ENCODE measurements at regions not wholly inside any gene's neighbourhood (a gene's known extent, or its start where the extent isn't known, plus 50 kb on each side); places are given as distances from the start of the nearest gene placed in this dataset.

- H3F3A ChIP-seq (ENCODE audit: insufficient read depth, low read length), result no peaks in the 10 kb centered on the region
- no peaks in the 10 kb centered on the region for H4K20me1 ChIP-seq (ENCODE audit: insufficient read depth, low read length)
- TF ChIP-seq EZH2 (IDR thresholded peaks at IDR 0.05; ENCODE audit: borderline replicate concordance, low read length) (no peak), CTCF (IDR thresholded peaks at IDR 0.05; ENCODE audit: low read length) (no peak)
- no peak overlapping the region for H3K27ac ChIP-seq (ENCODE audit: low read depth, low read length, poor library complexity, severe bottlenecking)
- H2AFZ ChIP-seq (ENCODE audit: low read length), result no peak overlapping the region
- H3K9me2 ChIP-seq (ENCODE audit: low read depth, low read length), result no peaks in the 10 kb centered on the region
- no peaks in the 10 kb centered on the region for H3K4me1 ChIP-seq (ENCODE audit: insufficient read depth, low read length, severe bottlenecking)
- no peak overlapping the region for H3K9ac ChIP-seq (ENCODE audit: low read length)
- no peaks in the 10 kb centered on the region; the same call in 1 of the 2 replicates for H3K9me3 ChIP-seq (ENCODE audit: low read length)
- H3K36me3 ChIP-seq (ENCODE audit: insufficient read depth, low read length), result no peaks in the 10 kb centered on the region
- no peaks in the 10 kb centered on the region for H3K27me3 ChIP-seq (ENCODE audit: insufficient read depth, low read length)
- no peak overlapping the region for H3K4me3 ChIP-seq (ENCODE audit: low read depth, low read length, poor library complexity, severe bottlenecking)
- H3K79me2 ChIP-seq (ENCODE audit: insufficient read depth, low read length), result no peaks in the 10 kb centered on the region
- no peak overlapping the region for H3K4me2 ChIP-seq (ENCODE audit: low read length)
These were observed 109.0 kb upstream of the PARD3B start for GRCh38 chr2:204436230-204436629.

- Histone ChIP-seq H3K9ac (ENCODE audit: low read length) (no peak overlapping the region), H3K4me3 (ENCODE audit: low read depth, low read length, poor library complexity, severe bottlenecking) (no peak overlapping the region), H3K4me2 (ENCODE audit: low read length) (no peak overlapping the region), H3F3A (ENCODE audit: insufficient read depth, low read length) (no peaks in the 10 kb centered on the region), H3K4me1 (ENCODE audit: insufficient read depth, low read length, severe bottlenecking) (no peaks in the 10 kb centered on the region), H3K9me3 (ENCODE audit: low read length) (no peaks in the 10 kb centered on the region; the same call in 1 of the 2 replicates), H3K36me3 (ENCODE audit: insufficient read depth, low read length) (no peaks in the 10 kb centered on the region), H3K9me2 (ENCODE audit: low read depth, low read length) (no peaks in the 10 kb centered on the region), H3K27me3 (ENCODE audit: insufficient read depth, low read length) (no peaks in the 10 kb centered on the region), H3K79me2 (ENCODE audit: insufficient read depth, low read length) (no peaks in the 10 kb centered on the region), H3K27ac (ENCODE audit: low read depth, low read length, poor library complexity, severe bottlenecking) (no peak overlapping the region), H2AFZ (ENCODE audit: low read length) (no peak overlapping the region), H4K20me1 (ENCODE audit: insufficient read depth, low read length) (no peaks in the 10 kb centered on the region)
- TF ChIP-seq CTCF (IDR thresholded peaks at IDR 0.05; ENCODE audit: low read length) (no peak), EZH2 (IDR thresholded peaks at IDR 0.05; ENCODE audit: borderline replicate concordance, low read length) (no peak)
These were observed 107.9 kb upstream of the PARD3B start for GRCh38 chr2:204437408-204437807.

- H3K36me3 ChIP-seq (ENCODE audit: insufficient read depth, low read length), result no peaks in the 10 kb centered on the region
- no peaks in the 10 kb centered on the region for H3K4me1 ChIP-seq (ENCODE audit: insufficient read depth, low read length, severe bottlenecking)
- H3K4me3 ChIP-seq (ENCODE audit: low read depth, low read length, poor library complexity, severe bottlenecking), result no peak overlapping the region
- no peak overlapping the region for H2AFZ ChIP-seq (ENCODE audit: low read length)
- TF ChIP-seq EZH2 (IDR thresholded peaks at IDR 0.05; ENCODE audit: borderline replicate concordance, low read length) (no peak), CTCF (IDR thresholded peaks at IDR 0.05; ENCODE audit: low read length) (no peak)
- no peaks in the 10 kb centered on the region for H3F3A ChIP-seq (ENCODE audit: insufficient read depth, low read length)
- H3K4me2 ChIP-seq (ENCODE audit: low read length), result no peak overlapping the region
- H3K79me2 ChIP-seq (ENCODE audit: insufficient read depth, low read length), result no peaks in the 10 kb centered on the region
- H3K9me2 ChIP-seq (ENCODE audit: low read depth, low read length), result no peaks in the 10 kb centered on the region
- H4K20me1 ChIP-seq (ENCODE audit: insufficient read depth, low read length), result no peaks in the 10 kb centered on the region
- no peak overlapping the region for H3K9ac ChIP-seq (ENCODE audit: low read length)
- H3K27me3 ChIP-seq (ENCODE audit: insufficient read depth, low read length), result no peaks in the 10 kb centered on the region
- no peaks in the 10 kb centered on the region for H3K9me3 ChIP-seq (ENCODE audit: low read length)
- no peak overlapping the region for H3K27ac ChIP-seq (ENCODE audit: low read depth, low read length, poor library complexity, severe bottlenecking)
These were observed 107.2 kb upstream of the PARD3B start for GRCh38 chr2:204437815-204438756.
